ENCODE measurements at regions not wholly inside any gene's neighbourhood (a gene's known extent, or its start where the extent isn't known, plus 50 kb on each side); places are given as distances from the start of the nearest gene placed in this dataset.

DNA sequence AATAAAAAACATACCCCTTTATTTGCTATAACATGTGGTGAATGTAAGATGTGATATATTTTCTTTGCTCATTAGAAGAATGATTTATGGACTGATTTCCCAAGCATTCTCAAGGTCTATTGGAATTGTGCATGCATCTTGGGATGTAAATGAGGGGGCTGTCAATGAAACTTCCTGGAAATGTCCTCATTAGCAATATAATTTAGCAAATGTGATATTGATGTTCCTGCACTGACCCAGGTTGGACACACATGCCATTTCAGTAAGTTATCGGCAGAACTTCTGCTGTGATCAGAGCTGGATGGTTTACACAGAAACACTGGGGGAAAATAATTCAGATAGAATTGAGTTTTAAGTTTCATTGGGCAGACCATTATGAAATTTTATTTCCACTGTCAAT is 99.9 kb downstream of the ELOVL4 start:
- no peak for TF ChIP-seq POLR2A (IDR thresholded peaks at IDR 0.05)
- TF ChIP-seq, protein P1, sequence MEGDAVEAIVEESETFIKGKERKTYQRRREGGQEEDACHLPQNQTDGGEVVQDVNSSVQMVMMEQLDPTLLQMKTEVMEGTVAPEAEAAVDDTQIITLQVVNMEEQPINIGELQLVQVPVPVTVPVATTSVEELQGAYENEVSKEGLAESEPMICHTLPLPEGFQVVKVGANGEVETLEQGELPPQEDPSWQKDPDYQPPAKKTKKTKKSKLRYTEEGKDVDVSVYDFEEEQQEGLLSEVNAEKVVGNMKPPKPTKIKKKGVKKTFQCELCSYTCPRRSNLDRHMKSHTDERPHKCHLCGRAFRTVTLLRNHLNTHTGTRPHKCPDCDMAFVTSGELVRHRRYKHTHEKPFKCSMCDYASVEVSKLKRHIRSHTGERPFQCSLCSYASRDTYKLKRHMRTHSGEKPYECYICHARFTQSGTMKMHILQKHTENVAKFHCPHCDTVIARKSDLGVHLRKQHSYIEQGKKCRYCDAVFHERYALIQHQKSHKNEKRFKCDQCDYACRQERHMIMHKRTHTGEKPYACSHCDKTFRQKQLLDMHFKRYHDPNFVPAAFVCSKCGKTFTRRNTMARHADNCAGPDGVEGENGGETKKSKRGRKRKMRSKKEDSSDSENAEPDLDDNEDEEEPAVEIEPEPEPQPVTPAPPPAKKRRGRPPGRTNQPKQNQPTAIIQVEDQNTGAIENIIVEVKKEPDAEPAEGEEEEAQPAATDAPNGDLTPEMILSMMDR (IDR thresholded peaks at IDR 0.05 in 4 of 5, conservative IDR thresholded peaks at IDR 0.05 in 1 of 5) = no peak

Data from gastrocnemius medialis (tissue), 4 donors.